B cell (primary cell): ENCODE measurements at regions not wholly inside any gene's neighbourhood (a gene's known extent, or its start where the extent isn't known, plus 50 kb on each side); places are given as distances from the start of the nearest gene placed in this dataset.

ENCODE experiments used
- ATAC-seq: fragments of 200-7000 bp; cut with Tn5 transposase; one replicate; pipeline ENCODE4 v1.10.0; 2021; ENCODE audit warnings: low read depth, mild to moderate bottlenecking, moderate number of reproducible peaks, moderate library complexity
- CTCF ChIA-PET: fragments of 350-600 bp; sonication (Branson Sonifier 250); formaldehyde crosslinking; loops from one replicate; lab custom pipeline; 2021; ENCODE audit warnings: antibody characterized with exemption, inconsistent platforms; lab: Charles Lee
- POLR2A ChIA-PET: fragments of 350-600 bp; sonication (Branson Sonifier 250); formaldehyde crosslinking; loops from one replicate; lab custom pipeline; 2021; ENCODE audit warnings: antibody characterized with exemption; lab: Charles Lee
- DNase-seq: peaks from one replicate; pipeline ENCODE4 v3.0.0; 2013
- H2AFZ ChIP-seq: 2 replicates; pipeline ENCODE4 v1.6.1; 2012; ENCODE audit warnings: mild to moderate bottlenecking, low read depth, low read length; ENCODE audit not compliant: insufficient read depth, poor library complexity, severe bottlenecking
- H3K27ac ChIP-seq, 2 donors: 1 replicate in 1 of 2; 2 replicates in 1 of 2; pipeline ENCODE4 v1.5.1; 2012 to 2013; ENCODE audit warnings: low read length in 2 of 2, mild to moderate bottlenecking in 2 of 2, moderate library complexity in 1 of 2
- H3K27me3 ChIP-seq, 4 experiments: fragments of 200-600 bp in 1 of 4; sonication (generic) in 1 of 4; replicated peaks in 1 of 4; 1 replicate in 2 of 4; 2 replicates in 2 of 4; pipeline versions ENCODE4 v1.6.1 to v1.7.0; 2013 to 2016; ENCODE audit warnings: low read length in 3 of 4, mild to moderate bottlenecking in 2 of 4, mixed read lengths in 1 of 4, moderate library complexity in 1 of 4; ENCODE audit not compliant: insufficient read depth in 4 of 4, control insufficient read depth in 3 of 4; ENCODE audit errors: control extremely low read depth in 1 of 4
- H3K36me3 ChIP-seq, 2 experiments: replicated peaks in 1 of 2; 1 replicate in 1 of 2; 2 replicates in 1 of 2; pipeline versions ENCODE4 v1.6.1 to v1.7.1; 2013; ENCODE audit warnings: low read length in 1 of 2; ENCODE audit not compliant: insufficient read depth in 2 of 2, control insufficient read depth in 1 of 2; ENCODE audit errors: control extremely low read depth in 1 of 2, extremely low read depth in 1 of 2
- H3K4me1 ChIP-seq, 2 donors: fragments of 200-600 bp in 1 of 2; sonication (generic) in 1 of 2; 1 replicate in 1 of 2; 2 replicates in 1 of 2; pipeline versions ENCODE4 v1.5.1 to v1.6.1; 2013 to 2017; ENCODE audit warnings: low read length in 2 of 2; ENCODE audit not compliant: control insufficient read depth in 2 of 2, insufficient read depth in 2 of 2
- H3K4me2 ChIP-seq: replicated peaks from 2 replicates; pipeline ENCODE3; 2012; ENCODE audit warnings: mild to moderate bottlenecking, low read depth, low read length; ENCODE audit not compliant: poor library complexity, severe bottlenecking
- H3K4me3 ChIP-seq, 5 experiments: fragments of 200-600 bp in 1 of 5; sonication (generic) in 1 of 5; 1 replicate in 3 of 5; 2 replicates in 2 of 5; pipeline versions ENCODE4 v1.5.1 to v1.7.0; 2011 to 2016; ENCODE audit warnings: low read length in 4 of 5, mild to moderate bottlenecking in 4 of 5, low read depth in 2 of 5, control low read depth in 1 of 5, moderate library complexity in 1 of 5; ENCODE audit not compliant: insufficient read depth in 1 of 5; ENCODE audit errors: control extremely low read depth in 1 of 5, extremely low read depth in 1 of 5
- H3K79me2 ChIP-seq: fragments of 200-600 bp; sonication (generic); one replicate; pipeline ENCODE4 v1.6.0; 2016; ENCODE audit warnings: low read length; ENCODE audit not compliant: control insufficient read depth, insufficient read depth
- H3K9ac ChIP-seq: fragments of 200-600 bp; sonication (generic); 2 replicates; pipeline ENCODE4 v1.6.1; 2017; ENCODE audit warnings: mild to moderate bottlenecking, low read length, moderate library complexity
- H3K9me3 ChIP-seq, 3 donors: one replicate each; pipeline versions ENCODE4 v1.6.1 to v1.7.1; 2013; ENCODE audit warnings: low read length in 2 of 3; ENCODE audit not compliant: control insufficient read depth in 2 of 3, insufficient read depth in 1 of 3; ENCODE audit errors: control extremely low read depth in 1 of 3
- H4K20me1 ChIP-seq: 2 replicates; pipeline ENCODE4 v1.6.0; 2012; ENCODE audit warnings: mild to moderate bottlenecking, low read length; ENCODE audit not compliant: insufficient read depth, control insufficient read depth, poor library complexity, severe bottlenecking
- H3K27ac Mint-ChIP-seq: one replicate; pipeline ENCODE4 v1.8.0; 2021; ENCODE audit warnings: mixed read lengths
- H3K27me3 Mint-ChIP-seq: one replicate; pipeline ENCODE4 v1.8.0; 2021; ENCODE audit warnings: mixed read lengths
- H3K4me1 Mint-ChIP-seq: one replicate; pipeline ENCODE4 v1.8.0; 2021; ENCODE audit warnings: mixed read lengths
- H3K4me3 Mint-ChIP-seq: one replicate; pipeline ENCODE4 v1.8.0; 2021; ENCODE audit warnings: mixed read lengths
- H3K9me3 Mint-ChIP-seq: one replicate; pipeline ENCODE4 v1.8.0; 2022; ENCODE audit warnings: mixed read lengths; ENCODE audit not compliant: insufficient read depth
- EZH2 ChIP-seq: IDR thresholded peaks from 2 replicates; pipeline ENCODE4 v1.6.1; 2012; ENCODE audit warnings: borderline replicate concordance, low read depth, mild to moderate bottlenecking, moderate library complexity, low read length; ENCODE audit not compliant: insufficient read depth, poor library complexity, severe bottlenecking
- WGBS: methylation state at CpG from one replicate; pipeline ENCODE4 v1.1.5; 2013; ENCODE audit warnings: missing lambda C conversion rate; ENCODE audit not compliant: insufficient coverage; 5-methylcytosine and 5-hydroxymethylcytosine counted together
- intact Hi-C: fragments of 100-400 bp; cut with micrococcal nuclease; formaldehyde crosslinking; loops from one replicate; pipeline ENCODE4 v1.10.0; 2022
- TF ChIP-seq, protein P1 (sequence below): fragments of 200-600 bp; IDR thresholded peaks from one replicate; pipeline ENCODE4 v1.8.0; 2022; ENCODE audit warnings: antibody characterized with exemption, mild to moderate bottlenecking

DNA sequence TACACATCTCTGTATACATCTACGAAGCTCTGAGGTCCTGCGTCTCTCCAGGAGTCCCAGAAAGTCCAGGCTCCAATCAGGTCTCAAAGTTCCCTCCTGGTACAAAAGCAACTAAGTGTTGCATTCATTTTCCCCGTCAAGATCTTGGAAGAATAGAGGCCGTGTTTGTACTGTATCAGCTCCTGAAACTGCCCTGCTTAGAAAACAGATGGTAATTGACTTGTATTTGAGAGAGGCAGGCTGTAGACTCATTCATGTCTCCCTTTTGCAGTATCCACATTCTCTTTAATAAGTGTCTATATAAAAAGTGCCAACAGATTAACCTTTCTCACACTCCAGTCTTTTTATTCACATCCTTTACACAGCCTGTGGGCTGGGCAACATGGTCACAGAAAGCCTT lies 91.7 kb downstream of the HPGD start:
- TF ChIP-seq, protein P1, sequence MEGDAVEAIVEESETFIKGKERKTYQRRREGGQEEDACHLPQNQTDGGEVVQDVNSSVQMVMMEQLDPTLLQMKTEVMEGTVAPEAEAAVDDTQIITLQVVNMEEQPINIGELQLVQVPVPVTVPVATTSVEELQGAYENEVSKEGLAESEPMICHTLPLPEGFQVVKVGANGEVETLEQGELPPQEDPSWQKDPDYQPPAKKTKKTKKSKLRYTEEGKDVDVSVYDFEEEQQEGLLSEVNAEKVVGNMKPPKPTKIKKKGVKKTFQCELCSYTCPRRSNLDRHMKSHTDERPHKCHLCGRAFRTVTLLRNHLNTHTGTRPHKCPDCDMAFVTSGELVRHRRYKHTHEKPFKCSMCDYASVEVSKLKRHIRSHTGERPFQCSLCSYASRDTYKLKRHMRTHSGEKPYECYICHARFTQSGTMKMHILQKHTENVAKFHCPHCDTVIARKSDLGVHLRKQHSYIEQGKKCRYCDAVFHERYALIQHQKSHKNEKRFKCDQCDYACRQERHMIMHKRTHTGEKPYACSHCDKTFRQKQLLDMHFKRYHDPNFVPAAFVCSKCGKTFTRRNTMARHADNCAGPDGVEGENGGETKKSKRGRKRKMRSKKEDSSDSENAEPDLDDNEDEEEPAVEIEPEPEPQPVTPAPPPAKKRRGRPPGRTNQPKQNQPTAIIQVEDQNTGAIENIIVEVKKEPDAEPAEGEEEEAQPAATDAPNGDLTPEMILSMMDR, result no peak
- TF ChIP-seq EZH2, result no peak
- Mint-ChIP-seq H3K9me3 (no peaks in the 10 kb centered on the region), H3K4me3 (no peak overlapping the region), H3K4me1 (no peaks in the 10 kb centered on the region), H3K27ac (no peak overlapping the region), H3K27me3 (no peaks in the 10 kb centered on the region)
- no peaks in the 10 kb centered on the region for H4K20me1 ChIP-seq
- H3K79me2 ChIP-seq, result no peaks in the 10 kb centered on the region
- ChIA-PET CTCF (no interaction called here), POLR2A (no interaction called here)
- no peaks in the 10 kb centered on the region for H3K4me1 ChIP-seq
- no peak for ATAC-seq
- H3K27ac ChIP-seq, result no peak overlapping the region
- WGBS, result 100% methylated on average over 1 of the region's 4 CpGs
- no peaks in the 10 kb centered on the region for H3K9me3 ChIP-seq
- DNase-seq, result no peak
- no peak overlapping the region for H3K4me3 ChIP-seq
- no peak overlapping the region for H3K4me2 ChIP-seq
- H3K9ac ChIP-seq, result no peak overlapping the region
- H3K36me3 ChIP-seq, result no peaks in the 10 kb centered on the region
- no peaks in the 10 kb centered on the region for H3K27me3 ChIP-seq
- no peak overlapping the region for H2AFZ ChIP-seq
- intact Hi-C loops, result no loop called here

DNA sequence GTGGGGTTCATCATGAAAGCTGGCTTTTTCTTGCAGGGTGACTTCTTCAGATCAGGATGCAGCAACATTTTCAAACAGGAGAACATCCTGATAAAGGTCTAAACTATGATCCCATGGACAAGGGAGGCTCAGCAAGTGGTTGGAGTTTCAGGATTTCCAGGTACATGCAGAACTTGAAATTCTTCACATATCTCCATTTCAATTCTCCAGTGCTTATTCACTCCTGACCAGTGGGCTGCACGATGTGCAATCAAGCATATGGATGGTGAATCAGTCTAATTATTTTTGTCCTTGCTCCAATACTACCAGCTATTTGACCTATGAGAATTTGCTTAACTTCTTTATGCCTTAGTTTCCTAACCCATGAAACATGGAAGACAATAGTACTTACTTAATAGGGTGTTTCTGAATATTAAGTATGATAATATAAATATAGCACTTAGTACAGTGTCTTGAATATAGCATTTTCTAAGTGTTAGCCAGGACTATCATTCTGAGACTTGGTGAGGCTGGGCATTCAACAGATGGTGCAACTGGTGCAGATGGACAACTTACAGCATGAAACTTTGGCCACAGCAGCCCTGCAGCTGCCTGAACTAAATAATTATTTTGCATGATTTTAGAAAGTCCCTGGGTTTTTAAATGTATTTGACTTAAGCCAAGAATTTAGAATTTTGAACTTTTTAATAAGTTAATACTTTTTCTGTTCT lies 92.4 kb downstream of the HPGD start:
- Histone ChIP-seq H4K20me1 (no peaks in the 10 kb centered on the region), H3K4me2 (no peak overlapping the region), H3K9ac (no peak overlapping the region), H3K36me3 (no peaks in the 10 kb centered on the region), H3K27ac (no peak overlapping the region), H3K4me3 (no peak overlapping the region), H3K27me3 (no peaks in the 10 kb centered on the region), H3K79me2 (no peaks in the 10 kb centered on the region), H3K4me1 (no peaks in the 10 kb centered on the region), H2AFZ (no peak overlapping the region), H3K9me3 (no peaks in the 10 kb centered on the region)
- H3K27me3 Mint-ChIP-seq, result no peaks in the 10 kb centered on the region
- TF ChIP-seq EZH2, result no peak
- TF ChIP-seq, protein P1, result no peak
- ChIA-PET POLR2A (no interaction called here), CTCF (no interaction called here)
- no peaks in the 10 kb centered on the region for H3K4me1 Mint-ChIP-seq
- intact Hi-C loops, result no loop called here
- no peak overlapping the region for H3K27ac Mint-ChIP-seq
- no peak for DNase-seq
- no peaks in the 10 kb centered on the region for H3K9me3 Mint-ChIP-seq
- no peak overlapping the region for H3K4me3 Mint-ChIP-seq
- 83% methylated on average over 1 of the region's 1 CpG for WGBS
- no peak for ATAC-seq
